ENCODE measurements at regions not wholly inside any gene's neighbourhood (a gene's known extent, or its start where the extent isn't known, plus 50 kb on each side); places are given as distances from the start of the nearest gene placed in this dataset.

GRCh38 chr5:109597893-109598292, 91.8 kb upstream of the MAN2A1 start:
- TF ChIP-seq TAF1 (IDR thresholded peaks at IDR 0.05; ENCODE audit: borderline replicate concordance, insufficient read depth, low read length): no peak
- no peak for TF ChIP-seq REST (IDR thresholded peaks at IDR 0.05; ENCODE audit: insufficient read depth in 1 of 2, low read depth in 2 of 2, low read length in 2 of 2)
- no peak for TF ChIP-seq POLR2AphosphoS5 (IDR thresholded peaks at IDR 0.05; ENCODE audit: low read depth, low read length)

Data from PFSK-1 (cell line).